ENCODE measurements at regions not wholly inside any gene's neighbourhood (a gene's known extent, or its start where the extent isn't known, plus 50 kb on each side); places are given as distances from the start of the nearest gene placed in this dataset.
"Not testable (repeated sequence)": the region's sequence is repeated elsewhere in the genome, so short reads cannot be mapped to it uniquely, and the experiment has no call there.

DNA sequence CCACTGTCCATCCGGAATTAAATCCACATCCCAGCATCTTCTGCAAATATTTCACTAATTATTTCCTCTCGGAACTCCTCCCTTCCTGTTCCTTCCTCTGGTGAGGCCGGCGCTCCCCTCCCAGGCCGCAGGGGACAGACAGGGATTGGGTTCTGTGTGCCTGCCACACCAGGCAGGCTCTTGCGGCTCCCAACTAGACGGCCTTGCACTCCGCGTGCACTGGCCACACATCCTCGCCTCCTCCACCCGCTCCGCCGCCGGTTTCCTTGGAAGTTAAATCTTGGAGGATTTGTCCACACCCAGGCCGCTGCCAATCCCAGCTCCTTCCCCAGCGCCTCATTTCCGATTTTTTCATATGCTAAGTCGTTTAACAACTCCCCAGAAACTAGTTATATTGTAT, 157.6 kb upstream of the CACNA1E start:
- not testable (repeated sequence) for H3K27ac Mint-ChIP-seq; H3K9me3 Mint-ChIP-seq; ATAC-seq (ENCODE audit: low read depth); DNase-seq (ENCODE audit: low spot score in 2 of 2); H3K4me1 Mint-ChIP-seq; H3K36me3 Mint-ChIP-seq; H3K4me3 Mint-ChIP-seq
- H3K27me3 Mint-ChIP-seq = peaks cover 16% of the 10 kb centered on the region

- Mint-ChIP-seq H3K36me3 (no peaks in the 10 kb centered on the region), H3K9me3 (no peaks in the 10 kb centered on the region), H3K4me3 (no peak overlapping the region), H3K27me3 (peaks cover 16% of the 10 kb centered on the region), H3K27ac (no peak overlapping the region), H3K4me1 (no peaks in the 10 kb centered on the region)
- no peak for DNase-seq (ENCODE audit: low spot score in 2 of 2)
- no peak for ATAC-seq (ENCODE audit: low read depth)
Measured at GRCh38 chr1:181326348-181326747, 157.0 kb upstream of the CACNA1E start.

DNA sequence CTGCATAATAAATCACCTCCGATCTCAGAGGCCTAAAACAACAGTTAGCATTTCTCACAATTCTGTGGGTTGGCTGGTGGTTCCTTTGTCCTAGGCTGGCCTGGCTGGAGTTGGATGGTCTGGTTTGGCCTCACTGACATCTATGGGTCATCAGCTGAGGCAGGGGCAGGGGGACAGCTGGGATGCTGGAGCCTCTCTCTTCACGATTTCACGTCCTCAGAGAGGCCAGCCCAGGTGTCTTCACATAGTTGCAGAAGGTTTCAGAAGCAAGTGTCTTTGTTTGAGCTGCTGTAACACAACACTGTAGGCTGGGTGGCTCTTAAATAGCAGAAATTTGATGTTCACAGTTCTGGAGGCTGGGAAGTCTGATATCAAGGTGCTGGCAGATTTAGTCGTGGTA, 155.5 kb upstream of the CACNA1E start:
- ATAC-seq (ENCODE audit: low read depth) = no peak
- no peaks in the 10 kb centered on the region for H3K36me3 Mint-ChIP-seq
- no peak overlapping the region for H3K4me3 Mint-ChIP-seq
- peaks cover 12% of the 10 kb centered on the region for H3K27me3 Mint-ChIP-seq
- no peak for DNase-seq (ENCODE audit: low spot score in 2 of 2)
- H3K27ac Mint-ChIP-seq = no peak overlapping the region
- H3K4me1 Mint-ChIP-seq = no peaks in the 10 kb centered on the region
- H3K9me3 Mint-ChIP-seq = peaks cover 2% of the 10 kb centered on the region

DNA sequence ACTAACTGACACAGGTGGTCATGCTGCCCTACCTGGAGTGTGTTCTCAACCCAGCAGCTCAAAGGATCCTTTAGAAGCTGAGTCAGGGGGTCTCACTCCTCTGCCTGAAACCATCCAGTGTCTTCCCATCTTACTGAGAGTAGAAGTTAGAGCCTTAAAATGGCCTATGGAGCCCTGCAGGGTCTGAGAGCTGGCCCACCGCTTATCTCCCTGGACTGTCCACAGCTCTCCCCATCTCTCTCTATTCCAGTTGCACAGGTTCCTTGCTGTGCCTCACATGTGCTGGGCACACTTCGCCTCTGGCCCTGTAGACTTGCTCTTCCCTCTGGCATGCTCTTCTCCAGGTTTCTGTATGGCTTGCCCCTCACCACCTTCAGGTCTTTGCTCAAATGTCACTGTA, 148.6 kb upstream of the CACNA1E start:
- H3K27ac Mint-ChIP-seq = no peak overlapping the region
- no peak overlapping the region for H3K4me3 Mint-ChIP-seq
- H3K9me3 Mint-ChIP-seq = peaks cover 5% of the 10 kb centered on the region
- no peak for ATAC-seq (ENCODE audit: low read depth)
- no peaks in the 10 kb centered on the region for H3K4me1 Mint-ChIP-seq
- peaks cover under 1% of the 10 kb centered on the region for H3K27me3 Mint-ChIP-seq
- no peaks in the 10 kb centered on the region for H3K36me3 Mint-ChIP-seq
- no peak for DNase-seq (ENCODE audit: low spot score in 2 of 2)

- Mint-ChIP-seq H3K4me1 (no peaks in the 10 kb centered on the region), H3K9me3 (peaks cover 5% of the 10 kb centered on the region), H3K36me3 (no peaks in the 10 kb centered on the region), H3K27me3 (no peaks in the 10 kb centered on the region), H3K27ac (no peak overlapping the region), H3K4me3 (no peak overlapping the region)
- ATAC-seq (ENCODE audit: low read depth) = no peak
- no peak for DNase-seq (ENCODE audit: low spot score in 2 of 2)
Measured at GRCh38 chr1:181335631-181336030, 147.7 kb upstream of the CACNA1E start.

DNA sequence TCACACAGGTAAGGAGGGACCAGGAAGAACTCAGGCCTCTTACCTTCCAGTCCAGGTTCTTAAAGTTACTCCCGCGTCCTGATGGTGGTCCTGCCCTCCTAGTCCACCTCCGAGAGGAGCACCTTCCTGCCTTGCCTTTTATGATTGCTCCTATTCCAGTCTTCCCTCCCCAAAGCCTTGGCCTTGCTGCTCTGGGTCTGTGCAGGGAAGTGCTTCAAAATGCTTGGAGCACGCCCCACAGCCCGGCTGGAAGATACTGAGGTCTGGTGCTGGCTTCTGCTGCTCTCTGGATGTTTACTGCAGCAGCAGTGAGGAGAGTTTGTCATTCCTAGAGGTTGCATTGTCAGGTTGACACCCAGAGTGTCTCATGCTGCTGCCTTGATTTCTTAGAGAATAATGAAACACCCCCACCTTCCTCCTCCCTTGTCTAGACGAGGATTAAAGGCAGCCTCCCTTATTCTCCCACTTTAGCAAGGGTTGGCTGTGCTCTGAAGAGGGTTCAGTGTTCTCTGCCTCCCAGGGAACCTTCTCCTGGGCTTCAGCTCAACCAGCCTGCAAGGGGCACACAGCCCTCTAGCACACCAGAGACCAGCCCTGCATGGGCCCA, 142.2 kb upstream of the CACNA1E start:
- DNase-seq (ENCODE audit: low spot score in 2 of 2) (no peak), ATAC-seq (ENCODE audit: low read depth) (no peak)
- Mint-ChIP-seq H3K27ac (no peak overlapping the region), H3K4me1 (no peaks in the 10 kb centered on the region), H3K9me3 (peaks cover 3% of the 10 kb centered on the region), H3K27me3 (peaks cover 15% of the 10 kb centered on the region), H3K36me3 (no peaks in the 10 kb centered on the region), H3K4me3 (no peak overlapping the region)

DNA sequence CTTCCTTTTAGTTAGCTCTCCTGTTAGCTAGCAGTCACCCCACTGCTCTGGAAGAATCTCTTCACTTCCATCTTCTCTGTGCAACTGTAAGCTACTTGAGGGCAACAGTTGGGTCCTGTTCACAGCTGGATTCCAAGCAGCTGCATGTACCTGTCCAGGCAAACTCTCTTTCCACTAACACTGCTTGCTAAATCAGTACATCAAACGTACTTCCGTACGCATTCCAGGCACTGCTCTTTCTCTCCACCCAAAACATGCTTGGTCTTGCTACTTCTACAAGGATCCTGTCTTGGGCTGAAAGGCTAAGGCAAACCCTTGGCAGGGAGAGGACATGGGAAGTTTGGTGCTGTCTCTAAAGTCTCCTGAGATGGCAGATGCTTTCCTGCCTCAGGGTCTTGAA, 139.2 kb upstream of the CACNA1E start:
- H3K36me3 Mint-ChIP-seq = no peaks in the 10 kb centered on the region
- H3K9me3 Mint-ChIP-seq = no peaks in the 10 kb centered on the region
- DNase-seq (ENCODE audit: low spot score in 2 of 2) (no peak), ATAC-seq (ENCODE audit: low read depth) (no peak)
- no peaks in the 10 kb centered on the region for H3K4me1 Mint-ChIP-seq
- H3K27me3 Mint-ChIP-seq = peaks cover 18% of the 10 kb centered on the region
- no peak overlapping the region for H3K27ac Mint-ChIP-seq
- H3K4me3 Mint-ChIP-seq = no peak overlapping the region

GRCh38 chr1:181345146-181345545, 138.2 kb upstream of the CACNA1E start:
- no peak overlapping the region for H3K27ac Mint-ChIP-seq
- no peaks in the 10 kb centered on the region for H3K9me3 Mint-ChIP-seq
- H3K36me3 Mint-ChIP-seq = no peaks in the 10 kb centered on the region
- H3K4me3 Mint-ChIP-seq = no peak overlapping the region
- ATAC-seq (ENCODE audit: low read depth) = no peak
- no peak for DNase-seq (ENCODE audit: low spot score in 2 of 2)
- H3K4me1 Mint-ChIP-seq = no peaks in the 10 kb centered on the region
- H3K27me3 Mint-ChIP-seq = peaks cover 19% of the 10 kb centered on the region

DNA sequence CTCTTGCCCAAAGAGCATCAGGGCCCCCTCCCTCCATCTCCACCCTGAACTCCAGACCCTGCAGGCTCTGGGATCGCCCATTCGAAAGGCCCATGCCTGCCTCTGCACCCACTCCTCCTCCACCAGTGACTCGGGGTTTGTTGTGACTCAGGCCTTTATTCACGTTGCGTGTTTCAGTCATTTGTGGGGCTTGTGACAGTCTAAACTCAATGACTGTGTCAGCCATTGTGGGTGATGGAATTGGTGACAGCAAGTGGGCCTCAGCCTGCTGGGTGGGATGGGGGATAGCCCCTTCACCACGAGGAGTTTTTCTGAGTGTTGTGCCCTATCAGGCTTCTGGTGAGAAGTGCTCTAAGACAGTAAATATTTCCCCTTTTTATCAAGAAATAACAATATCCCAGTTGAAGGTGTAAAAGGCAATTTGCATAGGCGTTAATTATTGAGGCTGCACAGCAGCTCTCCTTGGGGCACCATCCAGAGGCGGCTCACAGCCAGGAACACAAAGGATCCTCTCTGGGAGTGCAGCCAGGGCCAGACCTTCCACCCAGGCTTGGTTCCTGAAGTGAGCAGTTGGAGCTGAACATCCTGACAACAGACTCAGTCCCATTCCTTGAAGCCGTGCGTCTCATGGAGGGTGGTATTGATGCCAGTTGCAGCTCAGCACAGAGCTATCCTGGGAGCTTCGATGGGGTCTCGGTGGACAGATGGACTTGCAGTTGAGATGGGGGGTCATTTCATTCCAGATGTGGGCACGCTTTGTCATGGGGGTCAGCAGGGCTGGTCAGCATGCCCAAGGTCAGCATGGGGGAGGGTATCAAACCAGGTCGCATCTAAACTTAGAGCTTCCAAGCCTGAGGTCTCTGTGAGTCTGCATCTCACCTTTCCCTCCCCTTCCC, 135.6 kb upstream of the CACNA1E start:
- Mint-ChIP-seq H3K36me3 (no peaks in the 10 kb centered on the region), H3K4me3 (no peak overlapping the region), H3K27me3 (peaks cover 14% of the 10 kb centered on the region), H3K9me3 (no peaks in the 10 kb centered on the region), H3K27ac (no peak overlapping the region), H3K4me1 (no peaks in the 10 kb centered on the region)
- no peak for ATAC-seq (ENCODE audit: low read depth)
- DNase-seq (ENCODE audit: low spot score in 2 of 2) = no peak

DNA sequence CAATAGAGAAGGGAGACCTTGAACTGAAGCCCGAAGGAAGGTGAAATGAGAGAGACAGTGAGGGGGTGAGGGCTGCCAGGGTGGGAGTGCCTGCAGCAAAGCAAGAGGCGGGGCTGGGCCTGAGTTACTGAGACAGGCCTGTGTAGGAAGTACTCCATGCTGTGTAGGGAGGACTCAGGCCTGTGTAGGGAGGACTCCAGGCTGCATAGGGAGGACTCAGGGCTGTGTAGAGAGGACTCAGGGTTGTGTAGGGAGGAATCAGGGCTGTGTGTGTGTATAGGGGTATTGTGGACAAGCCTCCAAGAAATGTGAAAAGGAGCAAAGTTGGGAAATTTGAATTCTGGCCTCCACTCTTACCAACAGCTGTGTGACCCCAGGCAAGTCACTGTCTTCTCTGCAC, 133.8 kb upstream of the CACNA1E start:
- Mint-ChIP-seq H3K4me3 (no peak overlapping the region), H3K27me3 (peaks cover 10% of the 10 kb centered on the region), H3K4me1 (no peaks in the 10 kb centered on the region), H3K9me3 (no peaks in the 10 kb centered on the region), H3K27ac (no peak overlapping the region), H3K36me3 (no peaks in the 10 kb centered on the region)
- no peak for DNase-seq (ENCODE audit: low spot score in 2 of 2)
- ATAC-seq (ENCODE audit: low read depth) = no peak

- Mint-ChIP-seq H3K4me1 (no peaks in the 10 kb centered on the region), H3K9me3 (no peaks in the 10 kb centered on the region), H3K4me3 (no peak overlapping the region), H3K36me3 (no peaks in the 10 kb centered on the region), H3K27me3 (peaks cover 10% of the 10 kb centered on the region), H3K27ac (no peak overlapping the region)
- ATAC-seq (ENCODE audit: low read depth) (no peak), DNase-seq (ENCODE audit: low spot score in 2 of 2) (no peak)
Measured at GRCh38 chr1:181350131-181350530, 133.2 kb upstream of the CACNA1E start.

DNA sequence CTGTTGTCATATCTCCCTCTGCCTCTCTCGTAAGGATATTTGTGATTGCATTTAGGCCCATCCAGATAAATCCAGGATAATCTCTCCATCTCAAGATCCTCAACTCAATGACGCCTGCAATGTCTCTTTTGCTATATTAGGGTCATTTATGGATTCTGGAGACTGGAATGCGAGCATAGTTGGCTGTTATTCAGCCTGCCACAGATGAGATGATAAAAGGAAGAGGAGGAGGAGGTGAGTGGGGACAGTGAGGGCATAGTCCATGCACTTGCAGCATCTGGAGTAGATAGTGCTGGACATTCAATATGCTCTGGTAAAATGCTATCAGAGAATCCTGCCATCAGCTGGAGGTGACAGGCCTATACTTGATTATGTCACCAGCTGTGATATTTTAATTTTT, 131.6 kb upstream of the CACNA1E start:
- Mint-ChIP-seq H3K9me3 (no peaks in the 10 kb centered on the region), H3K27me3 (peaks cover 10% of the 10 kb centered on the region), H3K27ac (no peak overlapping the region), H3K36me3 (no peaks in the 10 kb centered on the region), H3K4me3 (no peak overlapping the region), H3K4me1 (no peaks in the 10 kb centered on the region)
- no peak for ATAC-seq (ENCODE audit: low read depth)
- no peak for DNase-seq (ENCODE audit: low spot score in 2 of 2)

GRCh38 chr1:181352695-181353094, 130.6 kb upstream of the CACNA1E start:
- no peaks in the 10 kb centered on the region for H3K9me3 Mint-ChIP-seq

GRCh38 chr1:181353526-181353925, 129.8 kb upstream of the CACNA1E start:
- H3K27ac Mint-ChIP-seq = no peak overlapping the region
- ATAC-seq (ENCODE audit: low read depth) (no peak), DNase-seq (ENCODE audit: low spot score in 2 of 2) (no peak)
- no peak overlapping the region for H3K4me3 Mint-ChIP-seq
- H3K9me3 Mint-ChIP-seq = no peaks in the 10 kb centered on the region
- H3K4me1 Mint-ChIP-seq = no peaks in the 10 kb centered on the region
- peaks cover 9% of the 10 kb centered on the region for H3K27me3 Mint-ChIP-seq
- no peaks in the 10 kb centered on the region for H3K36me3 Mint-ChIP-seq

More at GRCh38 chr1:181352695-181353094, 130.6 kb upstream of the CACNA1E start:
- no peak overlapping the region for H3K4me3 Mint-ChIP-seq
- ATAC-seq (ENCODE audit: low read depth) (no peak), DNase-seq (ENCODE audit: low spot score in 2 of 2) (no peak)
- peaks cover 10% of the 10 kb centered on the region for H3K27me3 Mint-ChIP-seq
- no peaks in the 10 kb centered on the region for H3K36me3 Mint-ChIP-seq
- H3K27ac Mint-ChIP-seq = no peak overlapping the region
- H3K4me1 Mint-ChIP-seq = no peaks in the 10 kb centered on the region

DNA sequence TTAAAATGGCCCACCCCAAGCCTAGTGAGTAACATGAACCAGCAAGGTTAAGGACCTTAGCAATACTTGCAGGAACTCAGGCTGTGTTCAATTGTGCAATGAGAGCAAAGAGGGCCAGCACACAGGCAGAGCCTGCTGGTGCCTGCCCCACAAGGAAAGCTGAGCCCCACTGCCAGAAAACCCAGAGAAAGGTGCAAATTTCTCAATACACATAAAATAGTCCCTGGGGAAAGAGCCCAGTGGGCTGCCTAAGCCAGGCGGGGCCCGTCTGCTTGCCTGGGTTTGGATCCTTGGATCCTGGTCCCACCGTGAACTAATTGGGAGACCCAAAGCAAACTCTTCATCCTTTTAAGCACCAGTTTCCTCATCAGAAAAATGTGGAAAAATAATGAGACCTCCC, 128.5 kb upstream of the CACNA1E start:
- Mint-ChIP-seq H3K4me3 (no peak overlapping the region), H3K9me3 (no peaks in the 10 kb centered on the region), H3K27me3 (peaks cover 12% of the 10 kb centered on the region), H3K27ac (no peak overlapping the region), H3K36me3 (no peaks in the 10 kb centered on the region), H3K4me1 (no peaks in the 10 kb centered on the region)
- ATAC-seq (ENCODE audit: low read depth) (no peak), DNase-seq (ENCODE audit: low spot score in 2 of 2) (no peak)

Data from memory B cell (primary cell).